ENCODE measurements at regions not wholly inside any gene's neighbourhood (a gene's known extent, or its start where the extent isn't known, plus 50 kb on each side); places are given as distances from the start of the nearest gene placed in this dataset.

DNA sequence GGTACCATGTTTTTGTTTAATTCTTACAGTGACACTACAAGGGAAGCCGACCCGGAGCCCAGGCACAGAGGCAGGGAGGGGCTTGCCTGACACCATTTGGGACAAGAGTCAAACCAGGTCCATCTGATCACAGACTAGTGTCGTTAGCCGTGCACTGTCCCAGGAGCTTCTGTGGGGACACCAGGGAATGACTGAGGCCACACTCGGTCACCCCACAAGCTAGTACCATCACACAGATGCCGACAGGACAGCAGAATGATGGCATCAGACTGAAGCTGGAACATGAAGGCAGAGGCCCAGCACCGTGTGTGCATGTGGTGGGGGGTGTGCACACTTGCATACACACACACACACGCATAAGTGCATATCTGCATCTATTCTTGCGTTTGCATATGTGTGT lies 61.5 kb upstream of the NECTIN1 start:
- TF ChIP-seq, protein P1, sequence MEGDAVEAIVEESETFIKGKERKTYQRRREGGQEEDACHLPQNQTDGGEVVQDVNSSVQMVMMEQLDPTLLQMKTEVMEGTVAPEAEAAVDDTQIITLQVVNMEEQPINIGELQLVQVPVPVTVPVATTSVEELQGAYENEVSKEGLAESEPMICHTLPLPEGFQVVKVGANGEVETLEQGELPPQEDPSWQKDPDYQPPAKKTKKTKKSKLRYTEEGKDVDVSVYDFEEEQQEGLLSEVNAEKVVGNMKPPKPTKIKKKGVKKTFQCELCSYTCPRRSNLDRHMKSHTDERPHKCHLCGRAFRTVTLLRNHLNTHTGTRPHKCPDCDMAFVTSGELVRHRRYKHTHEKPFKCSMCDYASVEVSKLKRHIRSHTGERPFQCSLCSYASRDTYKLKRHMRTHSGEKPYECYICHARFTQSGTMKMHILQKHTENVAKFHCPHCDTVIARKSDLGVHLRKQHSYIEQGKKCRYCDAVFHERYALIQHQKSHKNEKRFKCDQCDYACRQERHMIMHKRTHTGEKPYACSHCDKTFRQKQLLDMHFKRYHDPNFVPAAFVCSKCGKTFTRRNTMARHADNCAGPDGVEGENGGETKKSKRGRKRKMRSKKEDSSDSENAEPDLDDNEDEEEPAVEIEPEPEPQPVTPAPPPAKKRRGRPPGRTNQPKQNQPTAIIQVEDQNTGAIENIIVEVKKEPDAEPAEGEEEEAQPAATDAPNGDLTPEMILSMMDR (IDR thresholded peaks at IDR 0.05) = no peak
- TF ChIP-seq POLR2A (IDR thresholded peaks at IDR 0.05) = no peak
- no peaks in the 10 kb centered on the region for H3K9me3 ChIP-seq
- no peaks in the 10 kb centered on the region for H3K4me1 ChIP-seq
- H3K27me3 ChIP-seq = no peaks in the 10 kb centered on the region
- H3K36me3 ChIP-seq = no peaks in the 10 kb centered on the region
- H3K4me3 ChIP-seq = no peak overlapping the region
- no peak overlapping the region for H3K27ac ChIP-seq
- no peak for DNase-seq

DNA sequence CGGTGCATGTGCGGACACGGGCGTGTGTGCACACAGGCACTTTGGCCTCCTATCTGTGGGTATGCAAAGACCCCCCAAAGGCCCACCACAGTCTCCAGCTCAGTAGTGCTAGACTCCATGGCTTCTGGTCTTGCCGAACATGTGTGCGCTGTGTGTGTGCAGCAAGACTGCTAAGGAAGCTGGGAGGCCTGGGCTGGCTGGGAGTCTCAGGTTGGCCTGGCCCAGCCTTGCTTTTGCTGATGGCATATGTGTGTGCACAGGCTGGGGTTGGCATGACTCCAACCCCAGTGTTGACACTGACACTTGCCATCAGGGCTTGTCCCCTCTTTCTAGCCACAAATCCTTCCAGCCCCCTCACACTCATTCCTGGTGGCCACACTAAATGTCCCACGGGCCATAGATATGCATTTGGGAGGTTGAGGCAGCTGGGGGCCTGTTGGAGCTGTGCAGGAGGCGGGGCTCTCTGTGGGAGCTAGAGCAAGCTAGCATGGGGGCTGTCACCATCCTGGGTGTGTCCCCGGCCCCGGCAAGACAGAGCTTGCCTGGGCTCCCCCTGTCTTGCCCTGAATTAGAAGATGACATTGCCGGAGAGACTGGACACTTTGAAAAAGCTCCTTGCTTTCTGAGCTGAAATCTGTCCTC lies 60.9 kb upstream of the NECTIN1 start:
- TF ChIP-seq, protein P1 (IDR thresholded peaks at IDR 0.05) = no peak
- no peak for TF ChIP-seq POLR2A (IDR thresholded peaks at IDR 0.05)
- no peak overlapping the region for H3K27ac ChIP-seq
- H3K27me3 ChIP-seq = no peaks in the 10 kb centered on the region
- H3K4me3 ChIP-seq = no peak overlapping the region
- H3K9me3 ChIP-seq = no peaks in the 10 kb centered on the region
- no peaks in the 10 kb centered on the region for H3K36me3 ChIP-seq
- no peaks in the 10 kb centered on the region for H3K4me1 ChIP-seq
- DNase-seq = no peak

DNA sequence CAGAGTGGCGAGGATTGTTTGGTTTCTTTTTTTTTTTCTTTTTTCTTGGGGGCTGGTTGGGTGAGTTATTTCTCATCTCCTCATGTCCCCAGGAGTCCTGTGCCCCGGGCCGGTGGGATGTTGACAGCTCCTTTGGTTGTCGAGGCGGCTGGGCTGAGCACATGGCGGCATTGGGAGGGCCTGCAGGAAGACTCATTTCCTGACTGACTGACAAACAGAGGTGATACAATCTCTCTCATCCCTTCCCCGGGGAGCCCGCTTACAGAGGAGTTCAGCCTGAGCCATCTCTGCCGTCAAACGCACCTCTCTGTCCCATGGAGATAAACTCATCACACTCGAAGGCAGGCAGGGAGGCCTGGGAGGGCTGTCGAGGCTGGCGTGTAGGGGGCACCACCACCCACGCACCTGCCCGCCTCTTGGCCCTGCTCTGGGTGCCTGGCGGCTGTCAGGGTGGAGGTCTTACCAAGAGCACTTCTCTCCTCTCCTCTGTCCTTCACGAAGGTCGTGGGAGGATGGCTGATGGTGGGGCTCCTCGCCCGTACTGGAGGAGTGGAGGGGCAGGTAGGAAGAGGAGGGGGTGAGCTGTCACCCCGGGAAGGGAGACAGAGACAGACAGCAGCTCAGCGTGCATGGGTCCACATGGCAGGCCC lies 60.0 kb upstream of the NECTIN1 start:
- H3K36me3 ChIP-seq = no peaks in the 10 kb centered on the region
- no peaks in the 10 kb centered on the region for H3K27me3 ChIP-seq
- TF ChIP-seq POLR2A (IDR thresholded peaks at IDR 0.05) = no peak
- TF ChIP-seq, protein P1 (IDR thresholded peaks at IDR 0.05) = no peak
- no peak overlapping the region for H3K27ac ChIP-seq
- DNase-seq = peak in 1 of 3 donors; percentile 33
- H3K9me3 ChIP-seq = no peaks in the 10 kb centered on the region
- no peaks in the 10 kb centered on the region for H3K4me1 ChIP-seq
- no peak overlapping the region for H3K4me3 ChIP-seq

DNA sequence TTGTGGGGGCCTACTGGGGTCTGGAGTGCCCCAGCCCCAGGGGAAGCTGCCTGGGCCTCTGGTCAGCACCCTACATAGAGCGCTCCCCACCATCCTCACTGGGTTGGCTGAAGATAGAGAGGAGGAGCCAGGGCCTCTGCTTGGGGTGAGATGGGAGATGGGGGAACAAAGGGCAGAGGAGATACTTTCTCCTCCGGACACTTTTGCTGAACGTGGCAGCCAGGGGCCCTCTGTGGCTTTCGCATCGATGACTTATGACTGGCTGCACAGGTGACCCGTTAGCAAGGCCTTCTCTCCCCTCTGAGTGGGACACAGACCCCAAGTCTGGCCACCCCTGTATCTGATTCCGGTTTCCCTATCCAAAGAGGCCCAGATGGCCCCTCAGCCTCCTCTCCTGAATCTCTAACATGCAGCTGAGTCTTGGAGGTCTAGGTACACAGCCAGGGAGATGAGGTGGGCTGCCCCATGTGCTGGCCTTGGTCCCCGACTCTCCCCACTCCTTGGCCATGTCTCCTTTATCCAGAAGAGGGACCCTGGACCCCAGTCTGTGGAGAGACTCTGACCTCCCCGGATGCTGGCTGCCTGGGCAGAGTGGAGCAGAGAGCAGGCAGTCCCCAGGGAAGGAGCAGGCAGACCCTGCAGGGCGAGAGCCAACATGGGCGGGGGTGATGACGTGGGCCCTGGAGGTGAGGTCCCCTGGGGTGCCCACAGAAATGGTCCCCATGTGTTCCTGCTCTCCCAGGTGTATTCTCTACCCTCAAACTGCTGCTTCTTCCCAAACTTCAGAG lies 59.3 kb upstream of the NECTIN1 start:
- H3K4me3 ChIP-seq = no peak overlapping the region
- no peaks in the 10 kb centered on the region for H3K4me1 ChIP-seq
- TF ChIP-seq POLR2A (IDR thresholded peaks at IDR 0.05) = no peak
- TF ChIP-seq, protein P1 (IDR thresholded peaks at IDR 0.05) = no peak
- H3K27ac ChIP-seq = no peak overlapping the region
- no peaks in the 10 kb centered on the region for H3K27me3 ChIP-seq
- peak in 1 of 3 donors; percentile 36 for DNase-seq
- H3K9me3 ChIP-seq = no peaks in the 10 kb centered on the region
- no peaks in the 10 kb centered on the region for H3K36me3 ChIP-seq

DNA sequence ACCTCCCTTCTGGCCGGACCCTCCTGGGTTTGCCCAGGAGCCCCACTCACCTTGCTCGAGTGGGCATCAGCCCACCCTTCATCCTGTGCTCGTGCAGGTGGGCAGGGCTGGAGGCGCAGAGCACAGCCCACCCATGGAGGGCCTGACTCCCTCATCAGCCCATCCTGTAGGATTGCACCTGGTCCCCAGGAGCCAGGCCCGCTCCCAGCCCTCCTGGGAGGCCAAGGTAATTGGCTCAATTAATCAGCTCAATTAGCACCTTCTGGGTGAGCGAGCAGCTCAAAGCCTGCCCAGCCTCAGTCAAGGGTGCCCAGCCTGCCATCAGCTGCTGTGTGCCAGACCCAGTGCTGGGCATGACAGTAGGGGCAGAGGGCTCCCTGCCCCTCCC lies 58.1 kb upstream of the NECTIN1 start:
- no peaks in the 10 kb centered on the region for H3K4me1 ChIP-seq
- no peaks in the 10 kb centered on the region for H3K27me3 ChIP-seq
- no peak overlapping the region for H3K27ac ChIP-seq
- H3K4me3 ChIP-seq = no peak overlapping the region
- no peaks in the 10 kb centered on the region for H3K9me3 ChIP-seq
- no peaks in the 10 kb centered on the region for H3K36me3 ChIP-seq
- DNase-seq = peak in 1 of 3 donors; percentile 23
- TF ChIP-seq POLR2A (IDR thresholded peaks at IDR 0.05) = no peak
- TF ChIP-seq, protein P1 (IDR thresholded peaks at IDR 0.05) = no peak

Measured in Peyer's patch (tissue), 4 donors.